ENCODE measurements at regions not wholly inside any gene's neighbourhood (a gene's known extent, or its start where the extent isn't known, plus 50 kb on each side); places are given as distances from the start of the nearest gene placed in this dataset.

DNA sequence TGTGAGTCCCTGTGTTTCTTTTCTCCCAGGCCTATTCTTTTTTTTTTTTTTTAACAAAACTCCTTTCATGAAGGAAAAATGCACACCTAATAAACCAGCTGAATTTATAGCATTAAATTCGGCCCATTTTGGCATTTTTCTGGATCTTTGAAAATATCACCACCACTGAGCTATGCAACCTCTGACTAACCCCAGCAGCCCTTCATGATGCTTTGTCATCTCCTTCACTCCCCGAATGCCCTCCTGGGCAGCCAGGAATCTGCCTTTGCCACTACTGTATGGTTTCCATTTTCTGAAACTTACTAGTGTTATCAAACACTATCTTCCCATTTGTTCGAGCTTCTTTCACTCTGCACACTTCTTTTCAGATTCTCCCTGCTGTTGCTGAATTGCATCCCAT is 97.9 kb downstream of the ZNF280B start (continued):
- TF ChIP-seq, protein P1, sequence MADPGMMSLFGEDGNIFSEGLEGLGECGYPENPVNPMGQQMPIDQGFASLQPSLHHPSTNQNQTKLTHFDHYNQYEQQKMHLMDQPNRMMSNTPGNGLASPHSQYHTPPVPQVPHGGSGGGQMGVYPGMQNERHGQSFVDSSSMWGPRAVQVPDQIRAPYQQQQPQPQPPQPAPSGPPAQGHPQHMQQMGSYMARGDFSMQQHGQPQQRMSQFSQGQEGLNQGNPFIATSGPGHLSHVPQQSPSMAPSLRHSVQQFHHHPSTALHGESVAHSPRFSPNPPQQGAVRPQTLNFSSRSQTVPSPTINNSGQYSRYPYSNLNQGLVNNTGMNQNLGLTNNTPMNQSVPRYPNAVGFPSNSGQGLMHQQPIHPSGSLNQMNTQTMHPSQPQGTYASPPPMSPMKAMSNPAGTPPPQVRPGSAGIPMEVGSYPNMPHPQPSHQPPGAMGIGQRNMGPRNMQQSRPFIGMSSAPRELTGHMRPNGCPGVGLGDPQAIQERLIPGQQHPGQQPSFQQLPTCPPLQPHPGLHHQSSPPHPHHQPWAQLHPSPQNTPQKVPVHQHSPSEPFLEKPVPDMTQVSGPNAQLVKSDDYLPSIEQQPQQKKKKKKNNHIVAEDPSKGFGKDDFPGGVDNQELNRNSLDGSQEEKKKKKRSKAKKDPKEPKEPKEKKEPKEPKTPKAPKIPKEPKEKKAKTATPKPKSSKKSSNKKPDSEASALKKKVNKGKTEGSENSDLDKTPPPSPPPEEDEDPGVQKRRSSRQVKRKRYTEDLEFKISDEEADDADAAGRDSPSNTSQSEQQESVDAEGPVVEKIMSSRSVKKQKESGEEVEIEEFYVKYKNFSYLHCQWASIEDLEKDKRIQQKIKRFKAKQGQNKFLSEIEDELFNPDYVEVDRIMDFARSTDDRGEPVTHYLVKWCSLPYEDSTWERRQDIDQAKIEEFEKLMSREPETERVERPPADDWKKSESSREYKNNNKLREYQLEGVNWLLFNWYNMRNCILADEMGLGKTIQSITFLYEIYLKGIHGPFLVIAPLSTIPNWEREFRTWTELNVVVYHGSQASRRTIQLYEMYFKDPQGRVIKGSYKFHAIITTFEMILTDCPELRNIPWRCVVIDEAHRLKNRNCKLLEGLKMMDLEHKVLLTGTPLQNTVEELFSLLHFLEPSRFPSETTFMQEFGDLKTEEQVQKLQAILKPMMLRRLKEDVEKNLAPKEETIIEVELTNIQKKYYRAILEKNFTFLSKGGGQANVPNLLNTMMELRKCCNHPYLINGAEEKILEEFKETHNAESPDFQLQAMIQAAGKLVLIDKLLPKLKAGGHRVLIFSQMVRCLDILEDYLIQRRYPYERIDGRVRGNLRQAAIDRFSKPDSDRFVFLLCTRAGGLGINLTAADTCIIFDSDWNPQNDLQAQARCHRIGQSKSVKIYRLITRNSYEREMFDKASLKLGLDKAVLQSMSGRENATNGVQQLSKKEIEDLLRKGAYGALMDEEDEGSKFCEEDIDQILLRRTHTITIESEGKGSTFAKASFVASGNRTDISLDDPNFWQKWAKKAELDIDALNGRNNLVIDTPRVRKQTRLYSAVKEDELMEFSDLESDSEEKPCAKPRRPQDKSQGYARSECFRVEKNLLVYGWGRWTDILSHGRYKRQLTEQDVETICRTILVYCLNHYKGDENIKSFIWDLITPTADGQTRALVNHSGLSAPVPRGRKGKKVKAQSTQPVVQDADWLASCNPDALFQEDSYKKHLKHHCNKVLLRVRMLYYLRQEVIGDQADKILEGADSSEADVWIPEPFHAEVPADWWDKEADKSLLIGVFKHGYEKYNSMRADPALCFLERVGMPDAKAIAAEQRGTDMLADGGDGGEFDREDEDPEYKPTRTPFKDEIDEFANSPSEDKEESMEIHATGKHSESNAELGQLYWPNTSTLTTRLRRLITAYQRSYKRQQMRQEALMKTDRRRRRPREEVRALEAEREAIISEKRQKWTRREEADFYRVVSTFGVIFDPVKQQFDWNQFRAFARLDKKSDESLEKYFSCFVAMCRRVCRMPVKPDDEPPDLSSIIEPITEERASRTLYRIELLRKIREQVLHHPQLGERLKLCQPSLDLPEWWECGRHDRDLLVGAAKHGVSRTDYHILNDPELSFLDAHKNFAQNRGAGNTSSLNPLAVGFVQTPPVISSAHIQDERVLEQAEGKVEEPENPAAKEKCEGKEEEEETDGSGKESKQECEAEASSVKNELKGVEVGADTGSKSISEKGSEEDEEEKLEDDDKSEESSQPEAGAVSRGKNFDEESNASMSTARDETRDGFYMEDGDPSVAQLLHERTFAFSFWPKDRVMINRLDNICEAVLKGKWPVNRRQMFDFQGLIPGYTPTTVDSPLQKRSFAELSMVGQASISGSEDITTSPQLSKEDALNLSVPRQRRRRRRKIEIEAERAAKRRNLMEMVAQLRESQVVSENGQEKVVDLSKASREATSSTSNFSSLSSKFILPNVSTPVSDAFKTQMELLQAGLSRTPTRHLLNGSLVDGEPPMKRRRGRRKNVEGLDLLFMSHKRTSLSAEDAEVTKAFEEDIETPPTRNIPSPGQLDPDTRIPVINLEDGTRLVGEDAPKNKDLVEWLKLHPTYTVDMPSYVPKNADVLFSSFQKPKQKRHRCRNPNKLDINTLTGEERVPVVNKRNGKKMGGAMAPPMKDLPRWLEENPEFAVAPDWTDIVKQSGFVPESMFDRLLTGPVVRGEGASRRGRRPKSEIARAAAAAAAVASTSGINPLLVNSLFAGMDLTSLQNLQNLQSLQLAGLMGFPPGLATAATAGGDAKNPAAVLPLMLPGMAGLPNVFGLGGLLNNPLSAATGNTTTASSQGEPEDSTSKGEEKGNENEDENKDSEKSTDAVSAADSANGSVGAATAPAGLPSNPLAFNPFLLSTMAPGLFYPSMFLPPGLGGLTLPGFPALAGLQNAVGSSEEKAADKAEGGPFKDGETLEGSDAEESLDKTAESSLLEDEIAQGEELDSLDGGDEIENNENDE (IDR thresholded peaks at IDR 0.05; ENCODE audit: insufficient replicate concordance, low read length) = no peak
- no peak for TF ChIP-seq EZH2 (IDR thresholded peaks at IDR 0.05; ENCODE audit: low read depth, low read length, severe bottlenecking)
- no peak for TF ChIP-seq GTF2F1 (IDR thresholded peaks at IDR 0.05; ENCODE audit: borderline replicate concordance, low read depth, low read length)
- TF ChIP-seq BACH1 (IDR thresholded peaks at IDR 0.05; ENCODE audit: low read length) = no peak
- no peak for TF ChIP-seq HDAC6 (IDR thresholded peaks at IDR 0.05; ENCODE audit: low read depth, low read length)
- TF ChIP-seq NRF1 (IDR thresholded peaks at IDR 0.05; ENCODE audit: low read depth, low read length) = no peak
- no peak for TF ChIP-seq SP2 (IDR thresholded peaks at IDR 0.05; ENCODE audit: low read length)
- TF ChIP-seq RXRA (IDR thresholded peaks at IDR 0.05; ENCODE audit: insufficient read depth, low read depth, low read length) = no peak
- TF ChIP-seq PHF8 (conservative IDR thresholded peaks at IDR 0.05; ENCODE audit: low read depth, low read length) = no peak

Data from H1 (cell line).